ENCODE measurements at regions not wholly inside any gene's neighbourhood (a gene's known extent, or its start where the extent isn't known, plus 50 kb on each side); places are given as distances from the start of the nearest gene placed in this dataset.

DNA sequence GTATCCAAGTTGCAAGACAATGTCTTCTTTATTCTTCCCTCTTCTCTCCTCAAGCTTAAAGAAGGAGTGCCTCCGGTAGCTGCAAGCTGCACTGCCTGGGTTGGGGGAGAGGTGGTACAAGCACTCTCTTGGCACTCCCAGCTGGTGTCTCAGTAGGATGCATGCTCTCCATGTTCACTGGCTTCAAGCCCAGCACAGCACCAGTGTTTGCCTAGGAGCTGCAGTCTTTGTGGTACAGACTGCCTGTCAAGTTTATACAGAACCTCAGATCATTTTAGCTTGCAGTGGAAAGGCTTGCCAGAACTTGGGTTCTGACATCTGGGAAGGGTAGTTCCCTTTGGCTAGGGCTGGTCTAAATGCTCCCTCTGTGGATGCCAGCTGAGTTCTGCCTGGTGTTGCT, 505.6 kb downstream of the MAN2A1 start:
- no peaks in the 10 kb centered on the region for H3K4me1 Mint-ChIP-seq
- H3K79me2 ChIP-seq (ENCODE audit: low read depth), result no peaks in the 10 kb centered on the region
- H3F3A ChIP-seq (ENCODE audit: low read depth), result no peaks in the 10 kb centered on the region
- no peaks in the 10 kb centered on the region for H3K36me3 ChIP-seq
- no peak overlapping the region for H3K27ac ChIP-seq
- H3K27me3 Mint-ChIP-seq (ENCODE audit: insufficient read depth, low read depth), result no peaks in the 10 kb centered on the region
- no peak overlapping the region for H3K9ac ChIP-seq
- H3K4me1 ChIP-seq, result no peaks in the 10 kb centered on the region
- no peaks in the 10 kb centered on the region for H3K27me3 ChIP-seq
- no peak overlapping the region for H3K27ac Mint-ChIP-seq
- H3K36me3 Mint-ChIP-seq, result peaks cover 11% of the 10 kb centered on the region
- TF ChIP-seq EZH2 (IDR thresholded peaks at IDR 0.05) (no peak), EZH2phosphoT487 (IDR thresholded peaks at IDR 0.05) (no peak)
- TF ChIP-seq, protein P1, sequence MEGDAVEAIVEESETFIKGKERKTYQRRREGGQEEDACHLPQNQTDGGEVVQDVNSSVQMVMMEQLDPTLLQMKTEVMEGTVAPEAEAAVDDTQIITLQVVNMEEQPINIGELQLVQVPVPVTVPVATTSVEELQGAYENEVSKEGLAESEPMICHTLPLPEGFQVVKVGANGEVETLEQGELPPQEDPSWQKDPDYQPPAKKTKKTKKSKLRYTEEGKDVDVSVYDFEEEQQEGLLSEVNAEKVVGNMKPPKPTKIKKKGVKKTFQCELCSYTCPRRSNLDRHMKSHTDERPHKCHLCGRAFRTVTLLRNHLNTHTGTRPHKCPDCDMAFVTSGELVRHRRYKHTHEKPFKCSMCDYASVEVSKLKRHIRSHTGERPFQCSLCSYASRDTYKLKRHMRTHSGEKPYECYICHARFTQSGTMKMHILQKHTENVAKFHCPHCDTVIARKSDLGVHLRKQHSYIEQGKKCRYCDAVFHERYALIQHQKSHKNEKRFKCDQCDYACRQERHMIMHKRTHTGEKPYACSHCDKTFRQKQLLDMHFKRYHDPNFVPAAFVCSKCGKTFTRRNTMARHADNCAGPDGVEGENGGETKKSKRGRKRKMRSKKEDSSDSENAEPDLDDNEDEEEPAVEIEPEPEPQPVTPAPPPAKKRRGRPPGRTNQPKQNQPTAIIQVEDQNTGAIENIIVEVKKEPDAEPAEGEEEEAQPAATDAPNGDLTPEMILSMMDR (IDR thresholded peaks at IDR 0.05), result no peak
- H3K4me3 Mint-ChIP-seq, result no peak overlapping the region
- H2AFZ ChIP-seq (replicated peaks), result no peak overlapping the region
- no peak for DNase-seq (ENCODE audit: low spot score)
- no peak overlapping the region for H3K4me2 ChIP-seq
- H3K9me3 ChIP-seq (ENCODE audit: low read depth), result no peaks in the 10 kb centered on the region
- peaks cover 48% of the 10 kb centered on the region for H3K9me3 Mint-ChIP-seq
- no peak overlapping the region for H3K4me3 ChIP-seq
- no peaks in the 10 kb centered on the region for H4K20me1 ChIP-seq (ENCODE audit: low read depth)

DNA sequence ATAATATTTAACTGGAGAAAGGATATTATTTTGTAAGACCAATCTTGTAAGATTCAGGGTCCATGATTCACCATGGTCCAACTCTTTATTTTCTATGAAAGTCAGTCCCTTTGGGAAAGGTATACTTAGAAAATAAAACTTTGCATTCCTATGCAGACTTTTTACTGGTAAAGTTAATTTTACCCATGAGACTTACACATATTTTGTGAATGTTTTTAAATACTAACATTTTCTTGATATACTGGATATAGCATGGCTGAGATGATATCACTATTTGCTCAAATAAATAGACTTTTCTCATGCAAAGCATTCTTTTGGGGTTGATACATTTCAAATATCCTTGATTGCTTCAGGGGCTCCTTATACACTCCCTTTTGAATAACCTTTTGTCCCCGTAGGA, 512.1 kb downstream of the MAN2A1 start:
- H3K4me1 ChIP-seq, result no peaks in the 10 kb centered on the region
- no peak overlapping the region for H3K4me2 ChIP-seq
- H3K9me3 ChIP-seq (ENCODE audit: low read depth), result no peaks in the 10 kb centered on the region
- no peaks in the 10 kb centered on the region for H4K20me1 ChIP-seq (ENCODE audit: low read depth)
- H3K9me3 Mint-ChIP-seq, result peaks cover 13% of the 10 kb centered on the region
- H3K36me3 Mint-ChIP-seq, result peaks cover 6% of the 10 kb centered on the region
- no peaks in the 10 kb centered on the region for H3K4me1 Mint-ChIP-seq
- TF ChIP-seq EZH2phosphoT487 (IDR thresholded peaks at IDR 0.05), result no peak
- TF ChIP-seq, protein P1 (IDR thresholded peaks at IDR 0.05), result no peak
- no peak for TF ChIP-seq EZH2 (IDR thresholded peaks at IDR 0.05)
- no peak overlapping the region for H3K27ac ChIP-seq
- H3K27me3 ChIP-seq, result no peaks in the 10 kb centered on the region
- no peak for DNase-seq (ENCODE audit: low spot score)
- no peaks in the 10 kb centered on the region for H3F3A ChIP-seq (ENCODE audit: low read depth)
- H3K4me3 Mint-ChIP-seq, result no peak overlapping the region
- H3K9ac ChIP-seq, result no peak overlapping the region
- H3K27ac Mint-ChIP-seq, result no peak overlapping the region
- H3K79me2 ChIP-seq (ENCODE audit: low read depth), result no peaks in the 10 kb centered on the region
- H3K36me3 ChIP-seq, result no peaks in the 10 kb centered on the region
- H3K4me3 ChIP-seq, result no peak overlapping the region
- no peaks in the 10 kb centered on the region for H3K27me3 Mint-ChIP-seq (ENCODE audit: insufficient read depth, low read depth)
- no peak overlapping the region for H2AFZ ChIP-seq (replicated peaks)

DNA sequence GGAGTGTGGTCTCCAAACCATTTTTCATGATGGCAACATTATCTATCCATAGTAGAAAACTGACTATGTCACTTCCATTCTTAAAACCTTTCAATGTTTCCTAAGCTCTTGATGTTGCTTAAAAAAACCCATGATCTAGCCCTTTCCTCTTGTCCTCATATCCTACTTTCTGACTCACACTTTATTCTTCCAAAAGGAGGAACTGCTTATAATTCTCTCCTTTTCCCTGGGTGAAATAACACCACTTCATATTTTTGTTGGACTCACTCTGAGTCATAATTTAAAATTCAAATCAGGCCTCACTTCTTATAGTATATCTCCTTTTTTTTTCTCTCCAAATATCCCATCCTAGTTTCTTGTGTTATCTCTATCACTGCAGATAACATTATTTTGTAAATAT, 513.9 kb downstream of the MAN2A1 start:
- H3K4me3 Mint-ChIP-seq, result no peak overlapping the region
- no peak overlapping the region for H3K27ac ChIP-seq
- H3K9me3 ChIP-seq (ENCODE audit: low read depth), result no peaks in the 10 kb centered on the region
- no peaks in the 10 kb centered on the region for H3K4me1 ChIP-seq
- TF ChIP-seq EZH2phosphoT487 (IDR thresholded peaks at IDR 0.05), result no peak
- TF ChIP-seq, protein P1 (IDR thresholded peaks at IDR 0.05), result no peak
- no peak for TF ChIP-seq EZH2 (IDR thresholded peaks at IDR 0.05)
- H3K4me3 ChIP-seq, result no peak overlapping the region
- H3K27me3 Mint-ChIP-seq (ENCODE audit: insufficient read depth, low read depth), result no peaks in the 10 kb centered on the region
- no peaks in the 10 kb centered on the region for H3K36me3 ChIP-seq
- H3K79me2 ChIP-seq (ENCODE audit: low read depth), result no peaks in the 10 kb centered on the region
- no peaks in the 10 kb centered on the region for H3F3A ChIP-seq (ENCODE audit: low read depth)
- no peak overlapping the region for H3K27ac Mint-ChIP-seq
- H3K4me1 Mint-ChIP-seq, result no peaks in the 10 kb centered on the region
- H3K36me3 Mint-ChIP-seq, result peaks cover 8% of the 10 kb centered on the region
- H3K9me3 Mint-ChIP-seq, result peaks cover 21% of the 10 kb centered on the region
- H3K9ac ChIP-seq, result no peak overlapping the region
- no peak for DNase-seq (ENCODE audit: low spot score)
- no peak overlapping the region for H2AFZ ChIP-seq (replicated peaks)
- H3K4me2 ChIP-seq, result no peak overlapping the region
- H4K20me1 ChIP-seq (ENCODE audit: low read depth), result no peaks in the 10 kb centered on the region
- no peaks in the 10 kb centered on the region for H3K27me3 ChIP-seq

Data from neural progenitor cell (in vitro differentiated cells).